NCI-H460 (cell line): ENCODE measurements at regions not wholly inside any gene's neighbourhood (a gene's known extent, or its start where the extent isn't known, plus 50 kb on each side); places are given as distances from the start of the nearest gene placed in this dataset.
"Not testable (repeated sequence)": the region's sequence is repeated elsewhere in the genome, so short reads cannot be mapped to it uniquely, and the experiment has no call there.

Experiments
- DNase-seq: peaks from one replicate; pipeline ENCODE4 v3.0.0-alpha.2; 2016; ENCODE audit warnings: low read depth; ENCODE audit errors: extremely low read depth

GRCh38 chr2:49351560-49351959 lies 197.2 kb upstream of the FSHR start:
- no peak for DNase-seq

GRCh38 chr2:49343638-49344037 lies 189.3 kb upstream of the FSHR start:
- DNase-seq: no peak

GRCh38 chr2:49342156-49342555 lies 187.8 kb upstream of the FSHR start:
- DNase-seq: no peak

- no peak for DNase-seq
Observed at GRCh38 chr2:49335546-49335945, 181.2 kb upstream of the FSHR start.

- no peak for DNase-seq
Observed at GRCh38 chr2:49332415-49332814, 178.1 kb upstream of the FSHR start.

- DNase-seq: no peak
Observed at GRCh38 chr2:49318531-49318930, 164.2 kb upstream of the FSHR start.

GRCh38 chr2:49309461-49309860 lies 155.1 kb upstream of the FSHR start:
- no peak for DNase-seq

- no peak for DNase-seq
Observed at GRCh38 chr2:49306925-49307324, 152.6 kb upstream of the FSHR start.

GRCh38 chr2:49298693-49299092 lies 144.4 kb upstream of the FSHR start:
- not testable (repeated sequence) for DNase-seq

- no peak for DNase-seq
Observed at GRCh38 chr2:49298230-49298629, 143.9 kb upstream of the FSHR start.

GRCh38 chr2:49296107-49296867 lies 142.0 kb upstream of the FSHR start:
- DNase-seq: no peak

- DNase-seq: no peak
Observed at GRCh38 chr2:49294225-49294624, 139.9 kb upstream of the FSHR start.

- DNase-seq: no peak
Observed at GRCh38 chr2:49291619-49292018, 137.3 kb upstream of the FSHR start.

- DNase-seq: no peak
Observed at GRCh38 chr2:49289711-49290110, 135.4 kb upstream of the FSHR start.

GRCh38 chr2:49288902-49289700 lies 134.8 kb upstream of the FSHR start:
- no peak for DNase-seq

- no peak for DNase-seq
Observed at GRCh38 chr2:49288113-49288705, 133.9 kb upstream of the FSHR start.

GRCh38 chr2:49286726-49287125 lies 132.4 kb upstream of the FSHR start:
- DNase-seq: no peak

GRCh38 chr2:49286045-49286444 lies 131.7 kb upstream of the FSHR start:
- DNase-seq: no peak

- no peak for DNase-seq
Observed at GRCh38 chr2:49278561-49278960, 124.2 kb upstream of the FSHR start.

GRCh38 chr2:49278141-49278540 lies 123.8 kb upstream of the FSHR start:
- no peak for DNase-seq

GRCh38 chr2:49271060-49271606 lies 116.8 kb upstream of the FSHR start:
- DNase-seq: no peak
